ENCODE measurements at regions not wholly inside any gene's neighbourhood (a gene's known extent, or its start where the extent isn't known, plus 50 kb on each side); places are given as distances from the start of the nearest gene placed in this dataset.

DNA sequence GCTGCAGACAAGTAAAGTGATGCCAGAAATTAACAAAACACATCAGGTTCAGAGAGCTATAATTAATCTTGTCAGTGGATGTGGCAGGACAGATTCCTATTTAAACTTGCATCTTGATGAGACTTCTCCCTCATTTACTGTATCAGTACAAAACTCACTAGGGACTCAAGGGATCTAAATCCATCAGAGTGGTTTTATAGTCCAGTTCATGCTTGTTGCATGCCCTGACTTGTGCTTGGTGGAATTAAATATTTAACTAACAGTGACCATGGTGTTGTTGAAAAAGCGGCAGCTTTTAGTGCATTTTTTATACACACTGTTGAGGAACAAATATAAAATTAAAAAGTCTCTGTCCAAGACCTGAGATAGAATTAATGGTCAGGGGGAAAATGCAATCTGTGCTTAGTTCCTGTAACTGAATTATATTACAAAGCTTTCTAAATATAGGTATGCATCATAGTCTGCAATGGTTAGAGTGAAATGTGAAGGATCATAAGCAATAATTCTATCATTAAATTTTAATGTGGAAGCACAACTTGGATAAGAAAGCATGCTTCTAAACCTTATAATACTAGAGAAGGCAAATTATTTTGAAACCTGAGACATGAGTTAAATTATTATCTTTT is 1475.5 kb upstream of the TENM4 start:
- peak in 2 of 6 donors; percentile 13 to 33 for DNase-seq (ENCODE audit: low read depth in 4 of 6, low spot score in 6 of 6)
- Histone ChIP-seq H3K27me3 (ENCODE audit: control insufficient read depth, insufficient read depth, low read length) (no peaks in the 10 kb centered on the region), H3K9me3 (ENCODE audit: control insufficient read depth, insufficient read depth, low read length) (no peaks in the 10 kb centered on the region), H3K36me3 (ENCODE audit: control insufficient read depth, insufficient read depth, low read length) (no peaks in the 10 kb centered on the region), H3K27ac (ENCODE audit: low read depth, low read length) (no peak overlapping the region), H3K4me3 (ENCODE audit: low read depth, low read length) (no peak overlapping the region), H3K4me1 (ENCODE audit: control insufficient read depth, insufficient read depth, low read length) (no peaks in the 10 kb centered on the region)
- no CpG with 5 or more reads among the region's 1 CpG for WGBS (ENCODE audit: insufficient coverage)

DNA sequence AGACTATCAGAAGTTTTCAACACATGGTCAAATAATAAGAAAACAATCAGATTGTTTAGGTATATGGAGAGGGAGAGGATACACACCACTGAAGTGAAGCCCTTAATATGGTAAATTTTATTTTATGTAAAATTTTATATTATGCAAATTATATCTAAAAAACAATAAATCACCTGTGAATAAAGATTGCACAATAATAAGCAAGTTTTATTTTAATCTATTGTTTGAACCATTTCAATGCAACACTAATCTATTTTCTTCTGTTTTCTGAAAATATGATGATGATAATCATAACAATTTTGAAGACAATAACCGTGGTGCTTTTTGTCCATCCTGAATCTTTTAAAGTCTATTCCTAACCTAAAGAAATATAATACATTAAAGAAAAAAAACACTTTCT is 1473.5 kb upstream of the TENM4 start:
- Histone ChIP-seq H3K4me1 (ENCODE audit: control insufficient read depth, insufficient read depth, low read length) (no peaks in the 10 kb centered on the region), H3K27me3 (ENCODE audit: control insufficient read depth, insufficient read depth, low read length) (no peaks in the 10 kb centered on the region), H3K4me3 (ENCODE audit: low read depth, low read length) (no peak overlapping the region), H3K9me3 (ENCODE audit: control insufficient read depth, insufficient read depth, low read length) (no peaks in the 10 kb centered on the region), H3K36me3 (ENCODE audit: control insufficient read depth, insufficient read depth, low read length) (no peaks in the 10 kb centered on the region), H3K27ac (ENCODE audit: low read depth, low read length) (no peak overlapping the region)
- no peak for DNase-seq (ENCODE audit: low read depth in 4 of 6, low spot score in 6 of 6)
- WGBS (ENCODE audit: insufficient coverage) = no CpG with 5 or more reads among the region's 1 CpG

DNA sequence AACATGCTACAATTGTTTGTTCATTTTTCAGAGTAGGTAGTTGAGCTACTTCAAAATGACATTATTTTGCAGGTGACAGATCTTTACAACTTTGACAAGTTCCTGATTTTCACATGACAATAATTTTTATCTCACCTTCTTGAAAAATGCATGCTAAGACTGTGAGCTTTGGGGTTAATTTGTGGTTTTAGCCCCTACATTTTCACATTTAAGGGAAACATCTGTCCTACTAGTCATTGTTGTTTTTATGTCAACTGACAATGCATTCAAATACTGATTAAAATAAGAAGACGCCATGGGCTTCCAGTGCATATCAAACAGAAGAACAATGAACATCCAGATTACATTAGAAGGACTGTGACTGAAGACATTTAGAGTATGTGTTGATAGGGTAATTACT is 1470.8 kb upstream of the TENM4 start:
- H3K27me3 ChIP-seq (ENCODE audit: control insufficient read depth, insufficient read depth, low read length) = no peaks in the 10 kb centered on the region
- H3K4me3 ChIP-seq (ENCODE audit: low read depth, low read length) = no peak overlapping the region
- no CpG with 5 or more reads among the region's 1 CpG for WGBS (ENCODE audit: insufficient coverage)
- H3K27ac ChIP-seq (ENCODE audit: low read depth, low read length) = no peak overlapping the region
- no peaks in the 10 kb centered on the region for H3K36me3 ChIP-seq (ENCODE audit: control insufficient read depth, insufficient read depth, low read length)
- no peaks in the 10 kb centered on the region for H3K4me1 ChIP-seq (ENCODE audit: control insufficient read depth, insufficient read depth, low read length)
- H3K9me3 ChIP-seq (ENCODE audit: control insufficient read depth, insufficient read depth, low read length) = no peaks in the 10 kb centered on the region
- no peak for DNase-seq (ENCODE audit: low read depth in 4 of 6, low spot score in 6 of 6)

DNA sequence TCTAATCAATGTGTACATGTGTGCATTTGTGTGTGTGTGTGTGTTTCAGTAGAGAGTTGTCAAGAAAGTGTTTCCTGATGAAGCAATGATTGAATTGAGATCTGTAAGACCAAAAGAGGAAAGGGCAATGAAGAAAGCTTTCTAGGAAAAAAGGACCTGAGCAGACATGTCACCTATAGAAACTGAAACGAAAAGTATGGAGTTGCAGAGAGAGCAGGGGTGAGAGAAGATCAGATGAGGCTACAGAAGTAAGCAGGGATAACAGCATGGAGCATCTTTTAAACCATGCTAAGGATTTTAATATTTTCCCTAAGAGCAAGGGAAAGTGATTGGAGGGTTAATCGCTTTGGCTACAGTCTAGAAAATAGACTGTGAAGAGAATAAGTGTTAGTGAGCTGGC is 1459.4 kb upstream of the TENM4 start:
- no peaks in the 10 kb centered on the region for H3K9me3 ChIP-seq (ENCODE audit: control insufficient read depth, insufficient read depth, low read length)
- H3K4me1 ChIP-seq (ENCODE audit: control insufficient read depth, insufficient read depth, low read length) = no peaks in the 10 kb centered on the region
- DNase-seq (ENCODE audit: low read depth in 4 of 6, low spot score in 6 of 6) = no peak
- H3K36me3 ChIP-seq (ENCODE audit: control insufficient read depth, insufficient read depth, low read length) = no peaks in the 10 kb centered on the region
- no peaks in the 10 kb centered on the region for H3K27me3 ChIP-seq (ENCODE audit: control insufficient read depth, insufficient read depth, low read length)
- WGBS (ENCODE audit: insufficient coverage) = 96% methylated on average over 2 of the region's 2 CpGs
- no peak overlapping the region for H3K27ac ChIP-seq (ENCODE audit: low read depth, low read length)
- H3K4me3 ChIP-seq (ENCODE audit: low read depth, low read length) = no peak overlapping the region

DNA sequence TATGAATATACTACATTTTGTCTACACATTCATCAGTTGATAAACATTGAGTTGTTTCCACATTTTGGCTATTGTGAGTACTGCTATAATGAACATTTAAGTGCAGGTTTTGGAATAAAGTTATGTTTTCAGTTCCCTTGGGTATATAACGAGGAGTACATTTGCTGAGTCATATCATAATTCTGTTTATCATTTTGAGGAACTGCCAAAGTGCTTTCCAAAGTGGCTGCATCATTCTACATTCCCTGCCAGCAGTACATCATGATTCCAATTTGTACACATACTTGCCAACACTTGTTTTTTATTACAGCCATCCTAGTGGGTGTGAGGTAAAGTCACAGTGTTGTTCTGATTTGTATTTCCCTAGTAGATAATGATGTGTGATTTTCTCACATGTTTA is 1458.6 kb upstream of the TENM4 start:
- H3K9me3 ChIP-seq (ENCODE audit: control insufficient read depth, insufficient read depth, low read length) = no peaks in the 10 kb centered on the region
- H3K36me3 ChIP-seq (ENCODE audit: control insufficient read depth, insufficient read depth, low read length) = no peaks in the 10 kb centered on the region
- peak in 1 of 6 donors; percentile 55 for DNase-seq (ENCODE audit: low read depth in 4 of 6, low spot score in 6 of 6)
- H3K4me3 ChIP-seq (ENCODE audit: low read depth, low read length) = no peak overlapping the region
- no peaks in the 10 kb centered on the region for H3K4me1 ChIP-seq (ENCODE audit: control insufficient read depth, insufficient read depth, low read length)
- no CpG with 5 or more reads among the region's 1 CpG for WGBS (ENCODE audit: insufficient coverage)
- H3K27ac ChIP-seq (ENCODE audit: low read depth, low read length) = no peak overlapping the region
- no peaks in the 10 kb centered on the region for H3K27me3 ChIP-seq (ENCODE audit: control insufficient read depth, insufficient read depth, low read length)

DNA sequence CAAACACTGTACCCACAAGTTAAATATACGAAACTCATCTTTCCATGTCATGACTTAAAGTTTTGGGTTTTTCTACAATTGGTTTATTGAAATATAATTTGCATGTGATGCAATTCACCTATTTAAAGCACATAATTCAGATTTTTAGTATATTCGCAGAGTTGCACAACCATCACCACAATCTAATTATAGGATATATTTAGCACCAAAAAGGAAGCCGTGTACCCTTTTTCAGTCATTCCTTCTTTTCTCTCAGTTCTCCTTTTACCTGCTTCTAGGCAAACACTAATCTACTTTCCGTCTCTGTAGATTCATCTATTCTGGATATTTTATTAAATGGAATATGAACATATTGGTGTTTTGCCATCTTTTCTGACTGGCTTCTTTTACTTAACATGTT is 1458.1 kb upstream of the TENM4 start:
- Histone ChIP-seq H3K4me1 (ENCODE audit: control insufficient read depth, insufficient read depth, low read length) (no peaks in the 10 kb centered on the region), H3K27me3 (ENCODE audit: control insufficient read depth, insufficient read depth, low read length) (no peaks in the 10 kb centered on the region), H3K27ac (ENCODE audit: low read depth, low read length) (no peak overlapping the region), H3K9me3 (ENCODE audit: control insufficient read depth, insufficient read depth, low read length) (no peaks in the 10 kb centered on the region), H3K4me3 (ENCODE audit: low read depth, low read length) (no peak overlapping the region), H3K36me3 (ENCODE audit: control insufficient read depth, insufficient read depth, low read length) (no peaks in the 10 kb centered on the region)
- DNase-seq (ENCODE audit: low read depth in 4 of 6, low spot score in 6 of 6) = no peak
- WGBS (ENCODE audit: insufficient coverage) = no CpG with 5 or more reads among the region's 4 CpGs

DNA sequence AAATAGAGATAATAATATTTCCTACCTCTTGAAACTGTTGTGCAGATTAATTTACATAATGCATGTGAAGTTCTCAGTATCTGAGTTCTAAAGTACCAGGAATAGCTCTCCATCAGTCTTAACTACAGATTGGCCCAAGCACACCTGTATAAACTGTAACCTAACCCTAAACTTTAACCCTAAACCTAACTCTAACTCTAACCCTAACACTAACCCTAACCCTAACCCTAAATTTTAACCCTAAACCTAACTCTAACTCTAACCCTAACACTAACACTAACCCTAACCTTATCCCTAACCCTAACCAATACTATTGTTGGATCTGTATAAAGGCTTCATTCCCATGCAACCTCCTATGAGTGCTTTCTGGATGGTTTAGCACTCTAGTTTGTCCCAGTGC is 1445.9 kb upstream of the TENM4 start:
- no peaks in the 10 kb centered on the region for H3K9me3 ChIP-seq (ENCODE audit: control insufficient read depth, insufficient read depth, low read length)
- H3K4me1 ChIP-seq (ENCODE audit: control insufficient read depth, insufficient read depth, low read length) = no peaks in the 10 kb centered on the region
- H3K4me3 ChIP-seq (ENCODE audit: low read depth, low read length) = no peak overlapping the region
- no peaks in the 10 kb centered on the region for H3K36me3 ChIP-seq (ENCODE audit: control insufficient read depth, insufficient read depth, low read length)
- DNase-seq (ENCODE audit: low read depth in 4 of 6, low spot score in 6 of 6) = no peak
- no peak overlapping the region for H3K27ac ChIP-seq (ENCODE audit: low read depth, low read length)
- no peaks in the 10 kb centered on the region for H3K27me3 ChIP-seq (ENCODE audit: control insufficient read depth, insufficient read depth, low read length)

DNA sequence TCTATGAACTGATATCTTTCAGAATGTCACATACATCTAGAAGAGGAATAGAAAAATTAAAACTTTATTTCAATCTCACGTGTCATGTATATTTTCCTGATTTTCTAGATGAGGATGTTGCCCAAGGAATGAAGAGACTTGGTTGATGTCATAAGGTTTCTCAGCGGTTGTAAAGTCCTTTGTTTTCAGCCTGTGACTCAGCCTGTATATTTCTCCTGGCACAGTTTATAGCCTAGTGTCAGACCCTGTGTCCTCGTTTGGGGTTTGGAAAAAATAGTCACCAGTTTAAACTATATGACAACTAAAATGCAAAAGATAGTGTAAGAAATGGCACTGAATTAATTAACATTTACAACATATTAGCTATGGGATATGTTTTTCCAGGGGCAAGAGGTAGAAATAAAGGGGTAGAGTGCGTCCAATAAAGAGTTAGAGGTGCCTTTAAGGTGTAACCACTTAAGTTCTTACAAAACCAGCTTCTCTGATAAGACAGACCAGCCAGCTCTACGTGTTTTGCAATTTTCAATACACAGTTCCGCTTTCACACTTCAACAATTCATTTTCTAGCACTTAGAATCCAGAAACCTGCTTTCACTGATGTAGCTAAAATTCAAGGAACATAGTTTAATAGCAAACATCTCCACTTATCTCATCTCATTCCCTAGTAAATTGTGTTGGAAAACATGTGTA is 1432.6 kb upstream of the TENM4 start:
- Histone ChIP-seq H3K4me1 (ENCODE audit: control insufficient read depth, insufficient read depth, low read length) (no peaks in the 10 kb centered on the region), H3K9me3 (ENCODE audit: control insufficient read depth, insufficient read depth, low read length) (no peaks in the 10 kb centered on the region), H3K27me3 (ENCODE audit: control insufficient read depth, insufficient read depth, low read length) (no peaks in the 10 kb centered on the region), H3K36me3 (ENCODE audit: control insufficient read depth, insufficient read depth, low read length) (no peaks in the 10 kb centered on the region), H3K27ac (ENCODE audit: low read depth, low read length) (no peak overlapping the region), H3K4me3 (ENCODE audit: low read depth, low read length) (no peak overlapping the region)
- WGBS (ENCODE audit: insufficient coverage) = 88% methylated on average over 3 of the region's 6 CpGs
- no peak for DNase-seq (ENCODE audit: low read depth in 4 of 6, low spot score in 6 of 6)

DNA sequence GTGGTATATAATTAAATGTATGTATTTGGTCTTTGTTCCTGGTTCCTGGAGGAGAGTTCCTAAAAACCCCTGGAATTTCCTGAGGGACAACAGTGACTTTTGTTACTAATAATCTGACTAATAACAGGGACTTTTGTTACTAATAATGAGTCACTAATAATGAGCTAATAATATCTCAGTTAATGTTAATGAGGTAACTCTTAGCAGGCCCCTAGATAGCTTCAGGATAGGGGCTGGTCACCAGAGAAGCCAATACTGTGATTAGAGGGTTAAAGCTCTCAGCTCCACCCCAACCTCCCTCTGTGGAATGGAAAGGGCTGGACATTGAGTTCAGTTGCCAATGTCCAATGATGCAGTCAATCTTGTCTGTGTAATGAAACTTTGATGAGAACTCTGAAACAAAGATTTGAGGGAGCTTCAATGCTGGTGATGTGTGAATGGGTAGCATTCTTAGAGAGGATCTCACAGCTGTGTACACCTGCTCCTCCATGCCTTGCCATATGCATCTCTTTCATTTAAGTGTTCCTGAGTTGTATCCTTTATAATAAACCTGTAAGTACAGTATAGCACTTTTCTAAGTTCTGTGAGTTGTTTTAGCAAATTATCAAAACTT is 1431.4 kb upstream of the TENM4 start:
- H3K27ac ChIP-seq (ENCODE audit: low read depth, low read length) = no peak overlapping the region
- no peaks in the 10 kb centered on the region for H3K4me1 ChIP-seq (ENCODE audit: control insufficient read depth, insufficient read depth, low read length)
- no peaks in the 10 kb centered on the region for H3K9me3 ChIP-seq (ENCODE audit: control insufficient read depth, insufficient read depth, low read length)
- H3K36me3 ChIP-seq (ENCODE audit: control insufficient read depth, insufficient read depth, low read length) = no peaks in the 10 kb centered on the region
- no peak overlapping the region for H3K4me3 ChIP-seq (ENCODE audit: low read depth, low read length)
- no peak for DNase-seq (ENCODE audit: low read depth in 4 of 6, low spot score in 6 of 6)
- H3K27me3 ChIP-seq (ENCODE audit: control insufficient read depth, insufficient read depth, low read length) = no peaks in the 10 kb centered on the region

DNA sequence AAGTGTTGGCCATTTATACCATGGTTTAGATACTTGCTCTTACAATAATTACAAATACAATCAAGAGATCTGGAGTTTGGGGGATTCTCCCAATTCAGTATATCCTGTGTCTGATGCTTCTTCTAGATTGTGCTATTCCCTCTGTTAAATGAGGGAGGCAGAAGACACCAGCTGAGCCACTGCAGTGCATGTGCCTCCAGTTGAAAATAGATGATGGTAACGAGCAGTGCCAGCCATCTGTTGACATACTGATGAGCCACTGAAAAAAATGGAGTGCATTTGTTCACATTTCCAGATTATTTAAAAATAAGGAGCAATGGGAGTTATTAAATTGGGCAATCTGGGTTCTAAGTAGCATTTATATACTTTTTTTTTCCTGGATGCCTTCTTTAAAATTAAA is 1428.0 kb upstream of the TENM4 start:
- WGBS (ENCODE audit: insufficient coverage) = no CpG with 5 or more reads among the region's 1 CpG
- no peaks in the 10 kb centered on the region for H3K4me1 ChIP-seq (ENCODE audit: control insufficient read depth, insufficient read depth, low read length)
- H3K36me3 ChIP-seq (ENCODE audit: control insufficient read depth, insufficient read depth, low read length) = no peaks in the 10 kb centered on the region
- no peak overlapping the region for H3K4me3 ChIP-seq (ENCODE audit: low read depth, low read length)
- DNase-seq (ENCODE audit: low read depth in 4 of 6, low spot score in 6 of 6) = peak in 1 of 6 donors; percentile 32
- H3K9me3 ChIP-seq (ENCODE audit: control insufficient read depth, insufficient read depth, low read length) = no peaks in the 10 kb centered on the region
- H3K27me3 ChIP-seq (ENCODE audit: control insufficient read depth, insufficient read depth, low read length) = no peaks in the 10 kb centered on the region
- no peak overlapping the region for H3K27ac ChIP-seq (ENCODE audit: low read depth, low read length)

Measured in spinal cord (tissue), 9 donors.